GM18867 (cell line): ENCODE measurements at regions not wholly inside any gene's neighbourhood (a gene's known extent, or its start where the extent isn't known, plus 50 kb on each side); places are given as distances from the start of the nearest gene placed in this dataset.
"Not testable (repeated sequence)": the region's sequence is repeated elsewhere in the genome, so short reads cannot be mapped to it uniquely, and the experiment has no call there.

Experiments
- ATAC-seq: cut with Tn5 transposase; IDR thresholded peaks from one replicate; pipeline ENCODE4 v1.9.1; 2021; ENCODE audit warnings: mild to moderate bottlenecking, moderate library complexity; ENCODE audit not compliant: unreplicated experiment

DNA sequence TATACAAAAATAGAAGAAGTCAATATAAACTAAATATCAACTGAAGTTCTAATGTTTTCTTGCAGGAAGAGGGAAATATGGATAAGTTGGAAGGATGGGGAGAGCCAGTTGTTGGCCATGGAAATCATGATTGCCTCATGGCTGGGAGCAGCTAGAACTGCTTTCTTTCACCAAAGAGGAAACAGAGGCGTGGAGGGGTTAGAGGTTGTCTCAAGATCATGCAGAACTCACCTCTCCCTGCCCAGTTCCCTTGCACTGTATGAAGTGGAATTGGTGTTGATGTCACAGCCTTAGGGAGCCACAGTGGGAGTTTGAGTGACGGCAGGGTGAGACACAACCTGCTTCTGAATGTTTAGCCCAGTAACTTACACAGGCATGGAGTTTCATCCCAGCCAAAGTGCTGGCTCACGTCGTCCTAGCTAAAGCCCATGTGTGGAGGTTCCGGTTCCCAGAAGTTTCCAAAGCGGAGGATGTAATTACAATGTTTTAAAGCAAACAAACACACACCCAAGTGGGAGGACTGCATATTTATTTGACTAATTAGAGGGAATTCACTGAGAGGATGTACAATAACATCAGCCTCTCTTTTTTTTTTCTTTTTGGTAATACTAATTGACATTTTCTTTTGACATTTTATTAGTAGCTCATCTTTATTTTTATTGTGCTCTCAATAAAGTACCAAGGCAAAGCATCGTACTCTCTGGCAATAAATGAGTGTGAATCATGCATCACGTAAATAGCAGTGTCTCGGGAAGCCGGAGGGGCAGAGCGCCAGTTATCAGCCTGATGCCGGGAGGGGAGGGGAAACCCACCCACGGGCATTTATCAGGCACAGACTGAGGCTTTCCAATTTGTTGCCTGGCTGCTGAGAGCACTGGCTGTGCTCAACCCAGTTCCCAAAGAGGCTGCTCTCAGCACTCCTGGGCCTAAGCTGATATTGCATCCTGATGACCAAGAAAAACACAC, 118.7 kb upstream of the CDH5 start:
- ATAC-seq: no peak

DNA sequence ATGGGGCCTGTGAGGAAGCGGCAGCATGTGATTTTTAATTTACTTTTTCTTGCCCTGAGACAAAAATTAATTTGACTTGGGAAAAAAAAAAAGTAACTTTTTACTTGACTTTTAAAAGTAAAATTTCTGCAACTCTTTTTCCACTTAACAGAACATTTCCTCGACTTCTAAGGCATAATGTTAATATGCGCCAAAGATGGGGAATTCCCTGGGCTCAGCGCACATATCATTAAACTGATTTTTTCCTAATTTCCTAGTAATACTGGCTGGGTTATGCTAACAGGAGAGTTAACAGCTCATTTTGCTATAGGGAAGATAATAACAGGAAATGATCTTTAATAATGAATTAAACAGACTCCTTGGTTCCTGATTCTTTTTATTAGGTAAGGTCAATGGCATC, 120.6 kb upstream of the CDH5 start:
- ATAC-seq: no peak

DNA sequence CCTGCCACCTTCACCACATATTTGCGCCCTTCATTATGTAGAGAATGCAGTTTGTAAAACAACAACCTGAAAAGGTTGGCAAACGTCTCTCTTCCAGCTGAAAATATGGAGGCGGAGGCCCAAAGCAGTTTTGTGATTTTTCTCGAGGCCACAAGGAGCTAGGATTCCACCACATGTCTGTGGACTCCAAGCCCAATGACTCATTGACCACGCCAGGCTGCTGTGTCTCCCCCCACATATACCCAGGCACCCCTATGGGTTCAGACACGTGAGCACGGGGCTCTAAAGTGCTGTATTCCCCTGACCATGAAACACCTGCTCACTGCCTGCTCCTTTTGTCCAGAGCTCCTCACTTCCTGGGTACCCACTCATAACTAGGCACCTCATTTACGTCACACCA, 121.4 kb upstream of the CDH5 start:
- no peak for ATAC-seq

DNA sequence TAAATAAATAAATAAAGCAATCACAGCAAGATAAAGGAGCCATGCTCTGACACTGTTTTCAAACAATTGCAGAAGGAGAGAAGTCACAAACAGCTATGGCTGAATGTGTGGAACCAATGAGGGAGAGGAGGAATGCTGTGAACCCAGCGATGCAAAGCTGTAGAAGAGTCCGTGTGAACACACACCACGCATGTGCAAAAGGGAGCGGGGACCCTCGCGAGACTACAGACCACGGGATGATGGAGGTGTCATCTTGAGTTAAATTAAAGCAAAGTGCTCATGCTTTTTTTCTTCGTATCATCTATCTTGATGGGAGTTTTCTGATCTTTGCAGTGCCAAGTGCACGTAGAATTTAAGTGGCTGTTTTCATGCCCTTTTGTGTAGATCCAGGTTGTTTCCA, 123.8 kb upstream of the CDH5 start:
- no peak for ATAC-seq

DNA sequence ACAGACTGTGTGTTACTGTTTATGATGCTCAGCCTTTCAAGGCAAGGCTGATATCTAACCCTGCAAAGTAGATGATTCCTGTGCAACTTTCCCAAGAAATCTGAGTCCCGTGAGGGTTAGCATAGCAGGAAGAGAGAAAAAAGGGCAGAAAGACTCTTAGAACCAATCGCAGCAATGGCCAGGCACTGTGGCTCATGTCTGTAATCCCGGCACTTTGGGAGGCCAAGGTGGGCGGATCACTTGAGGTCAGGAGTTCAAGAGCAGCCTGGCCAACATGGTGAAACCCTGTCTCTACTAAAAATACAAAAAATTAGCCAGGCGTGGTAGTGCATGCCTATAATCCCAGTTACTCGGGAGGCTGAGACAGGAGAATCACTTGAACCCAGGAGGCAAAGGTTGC, 124.3 kb upstream of the CDH5 start:
- ATAC-seq: not testable (repeated sequence)

DNA sequence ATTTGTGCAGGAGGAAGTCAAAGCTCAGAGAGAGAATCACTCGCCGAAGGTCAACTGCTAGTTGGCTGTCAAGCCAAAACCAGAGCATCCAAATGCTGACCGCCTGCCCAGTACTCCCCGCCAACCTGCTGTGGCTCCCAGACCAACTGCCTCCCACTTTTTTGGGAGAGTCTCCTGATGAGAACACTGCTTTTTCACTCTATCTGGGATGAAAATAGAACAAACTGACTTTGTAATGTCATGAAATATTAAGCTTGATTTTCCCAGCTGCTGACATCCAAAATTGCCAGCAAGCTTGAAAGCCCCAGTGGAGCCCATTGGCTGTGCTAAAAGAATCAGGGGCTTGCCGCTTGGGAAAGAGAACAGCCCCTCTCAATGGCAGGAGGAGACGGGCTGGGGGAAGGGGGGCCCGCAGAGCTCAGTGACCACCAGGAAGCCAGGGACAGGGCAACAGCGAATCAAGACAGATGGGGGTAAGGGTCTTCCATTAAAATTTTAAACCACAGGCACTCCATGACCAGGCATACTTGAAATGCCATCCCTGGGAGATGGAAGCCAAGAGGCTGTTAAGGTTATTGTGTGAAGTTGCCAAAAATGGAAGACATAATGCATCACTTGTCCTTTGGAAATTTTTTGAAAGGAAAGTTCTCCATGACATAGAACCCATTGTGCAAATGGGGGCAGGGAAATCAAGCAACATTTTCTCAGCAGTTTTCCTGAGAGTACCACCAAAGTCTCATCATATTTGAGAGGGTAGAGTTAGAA, 125.7 kb upstream of the CDH5 start:
- no peak for ATAC-seq

DNA sequence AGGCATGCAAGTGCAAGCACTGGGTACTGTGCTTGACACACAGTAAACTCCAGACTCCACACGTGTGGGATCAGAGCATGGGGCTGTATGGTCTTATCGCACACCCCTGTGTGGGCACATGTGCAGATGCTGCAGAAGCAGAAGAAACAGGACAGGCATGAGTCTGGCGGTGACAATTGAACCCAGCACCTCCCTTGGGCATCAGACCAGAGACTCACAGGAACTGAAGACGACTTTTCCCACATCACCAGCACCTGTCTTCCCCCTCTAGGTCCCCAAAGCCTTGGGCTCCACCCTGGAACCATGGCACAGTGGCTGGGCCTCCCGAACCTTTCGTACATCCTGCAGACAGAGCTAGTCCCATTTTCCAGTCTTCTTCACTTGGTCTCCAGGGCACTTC, 126.4 kb upstream of the CDH5 start:
- no peak for ATAC-seq

DNA sequence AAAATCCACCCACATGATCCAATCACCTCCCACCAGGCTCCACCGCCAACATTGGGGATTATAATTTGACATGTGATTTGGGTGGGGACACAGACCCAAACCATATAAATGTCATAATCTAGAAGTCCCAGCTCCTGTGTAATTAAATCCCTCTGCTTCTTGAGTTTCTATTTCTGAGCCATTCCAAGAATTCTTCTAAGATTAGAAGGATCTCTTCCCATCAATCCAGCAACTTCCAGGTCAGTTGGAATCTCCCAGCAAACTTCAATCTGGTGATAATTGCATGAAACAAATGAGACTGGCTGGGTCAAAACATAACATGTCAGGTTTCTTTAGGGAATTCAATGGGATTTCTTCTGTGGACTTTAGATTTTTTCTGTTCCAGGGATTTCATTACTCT, 127.8 kb upstream of the CDH5 start:
- no peak for ATAC-seq

DNA sequence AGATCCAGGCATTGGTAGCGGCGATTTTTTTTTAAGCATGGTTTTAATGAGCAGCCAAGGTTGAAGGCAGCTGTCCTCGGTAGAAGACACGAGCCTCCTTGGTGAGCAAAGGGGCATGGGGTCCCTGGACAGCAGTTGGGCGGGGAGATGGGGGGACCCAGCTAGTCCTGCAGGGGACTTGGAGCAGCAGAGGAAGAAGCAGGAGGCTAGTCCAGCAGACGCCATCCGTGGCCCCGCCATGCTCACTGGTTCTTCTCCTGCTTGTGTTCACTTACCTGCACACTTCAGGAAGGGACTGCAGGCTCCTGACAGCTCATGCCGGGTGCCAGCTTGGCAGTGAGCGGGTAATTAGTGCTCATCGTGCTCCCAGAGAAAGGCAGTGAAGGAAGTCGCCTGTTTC, 130.2 kb upstream of the CDH5 start:
- no peak for ATAC-seq

DNA sequence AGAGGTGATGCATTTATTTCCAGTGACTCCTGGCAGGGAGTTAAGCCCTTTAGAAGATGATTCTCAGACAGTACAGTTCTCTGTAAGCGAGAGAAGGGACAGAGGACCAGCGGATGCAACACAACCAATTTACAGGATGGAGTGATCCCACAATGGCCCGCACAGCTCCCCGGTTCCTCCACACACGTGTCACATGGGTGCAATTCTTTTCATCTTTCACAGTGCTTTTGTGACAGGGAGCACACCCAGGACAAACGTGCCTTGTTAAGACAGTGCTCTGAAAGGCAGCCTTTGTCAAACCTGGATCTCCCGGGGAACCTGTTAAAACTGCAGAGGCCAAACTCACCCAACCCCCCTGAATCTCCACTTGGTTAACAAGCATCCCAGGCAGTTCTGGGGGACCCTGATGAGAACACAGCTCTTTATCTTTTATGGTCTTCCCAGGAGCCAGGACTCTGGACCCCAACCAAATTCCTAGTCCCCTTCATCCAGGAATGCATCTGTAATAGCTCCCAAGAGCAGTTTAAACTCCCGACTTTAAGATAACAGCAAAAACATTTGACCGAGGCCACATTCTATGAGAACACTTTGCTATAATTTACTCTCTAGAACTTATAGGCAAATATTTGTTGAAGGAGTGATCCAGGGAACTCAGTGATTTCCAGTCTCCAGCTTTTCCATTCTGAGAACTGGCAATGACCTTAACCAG, 134.9 kb upstream of the CDH5 start:
- no peak for ATAC-seq

DNA sequence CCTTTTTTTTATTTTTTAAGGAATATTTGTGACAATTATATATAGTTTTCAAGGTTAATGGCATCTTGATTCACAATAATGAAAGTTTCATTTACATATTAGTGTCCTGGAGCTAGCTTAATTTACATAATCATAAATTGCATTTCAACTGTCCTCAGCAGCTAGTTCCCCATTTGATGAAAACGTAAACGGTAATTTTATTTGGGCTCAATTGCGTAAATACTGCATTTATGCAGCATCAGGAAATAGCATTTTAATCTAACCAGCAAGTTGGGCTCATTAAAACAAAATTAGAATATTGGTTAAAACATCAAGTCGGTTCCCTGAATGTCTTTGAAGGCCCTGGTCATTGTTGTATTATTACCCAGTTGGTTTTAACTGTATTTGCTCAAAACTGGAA, 136.8 kb upstream of the CDH5 start:
- ATAC-seq: no peak

DNA sequence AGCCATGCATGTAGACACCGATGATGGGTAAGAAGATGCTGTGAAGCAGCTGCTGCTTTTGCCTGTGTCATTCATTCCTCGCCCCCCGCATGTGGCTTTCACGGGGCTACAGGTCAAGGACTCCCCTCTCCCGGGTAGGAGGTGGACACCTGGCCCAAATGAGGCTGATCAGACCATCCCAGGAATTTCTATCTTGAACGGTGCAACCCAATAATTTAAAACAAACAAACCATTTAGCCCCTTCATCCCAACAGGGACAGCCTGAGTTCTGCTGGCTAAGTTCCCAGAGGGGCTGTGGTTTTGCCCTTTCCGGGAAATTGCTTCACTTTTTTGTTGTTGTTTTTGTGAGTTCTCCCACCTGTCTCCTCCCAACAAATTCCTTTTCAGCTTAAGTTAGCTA, 137.7 kb upstream of the CDH5 start:
- no peak for ATAC-seq

DNA sequence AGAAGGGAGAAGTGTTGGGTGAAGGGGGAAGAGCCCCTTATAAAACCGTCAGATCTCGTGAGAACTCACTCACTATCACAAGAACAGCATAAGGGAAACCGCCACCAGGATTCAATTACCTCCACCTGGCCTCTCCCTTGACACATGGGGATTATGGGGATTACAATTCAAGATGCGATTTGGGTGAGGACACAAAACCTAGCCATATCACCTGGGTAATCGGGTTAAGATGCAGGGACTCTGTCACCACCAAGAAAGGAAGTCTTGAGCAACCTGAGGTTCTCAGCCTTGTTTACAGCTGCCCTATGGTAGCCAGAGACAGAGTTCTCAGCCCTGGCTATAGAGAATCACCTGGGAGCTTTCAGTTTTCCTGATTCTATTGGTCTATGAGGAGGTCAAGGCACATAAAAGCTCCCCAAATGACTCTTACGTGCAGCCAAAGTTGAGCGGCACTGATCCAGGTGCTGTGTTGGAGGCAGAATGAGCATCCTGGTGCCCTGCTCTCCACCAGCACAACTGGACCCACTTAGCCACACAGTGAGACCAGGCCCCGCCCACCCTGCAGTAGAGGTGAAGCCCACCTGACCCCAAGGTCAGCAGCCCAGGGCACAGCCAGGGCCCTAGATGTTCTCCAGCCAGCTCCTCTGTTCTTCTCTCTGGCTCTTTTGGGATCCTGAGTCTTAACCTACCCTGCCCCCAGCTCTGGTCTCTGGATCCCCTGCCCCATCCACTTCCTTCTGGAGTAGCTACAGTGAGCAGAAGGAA, 138.5 kb upstream of the CDH5 start:
- no peak for ATAC-seq

DNA sequence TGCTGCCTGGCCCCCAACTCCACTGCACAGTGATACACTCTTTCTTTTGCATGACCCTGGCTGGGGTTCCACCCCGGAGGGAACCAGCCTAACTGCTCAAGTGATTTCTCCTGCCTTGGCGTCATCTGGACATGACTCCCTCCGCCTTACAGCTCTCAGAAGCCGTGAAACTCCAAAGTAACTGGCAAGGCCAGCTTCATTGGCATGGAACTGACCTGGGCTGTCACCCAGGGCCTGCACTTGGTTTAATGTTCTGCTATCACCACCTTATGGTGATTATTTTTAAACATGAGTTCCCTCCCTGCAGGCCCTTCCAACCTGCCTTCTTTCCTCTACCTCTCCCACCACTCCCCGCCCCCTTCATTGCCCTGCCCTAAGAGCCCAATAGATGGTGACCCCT, 139.7 kb upstream of the CDH5 start:
- ATAC-seq: no peak

DNA sequence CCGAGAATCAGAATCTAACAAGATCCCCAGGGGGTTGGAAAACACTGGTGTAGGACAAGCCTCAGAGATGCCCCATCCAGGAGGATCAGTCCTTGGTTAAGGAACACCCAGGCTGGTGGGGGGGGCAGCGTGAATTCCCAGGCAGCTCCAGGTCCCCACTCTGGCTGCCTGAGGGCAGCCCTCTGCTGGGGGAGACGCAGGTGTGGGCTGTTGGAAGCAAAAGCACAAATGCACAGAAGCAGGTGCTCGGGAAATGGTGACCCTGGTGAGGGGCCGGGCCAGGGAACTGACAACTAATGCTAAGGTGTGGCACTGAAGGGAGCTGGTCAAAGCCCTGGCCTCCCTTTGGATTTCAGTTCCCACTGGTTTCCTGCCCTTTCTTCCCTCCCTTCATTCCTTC, 140.8 kb upstream of the CDH5 start:
- no peak for ATAC-seq

DNA sequence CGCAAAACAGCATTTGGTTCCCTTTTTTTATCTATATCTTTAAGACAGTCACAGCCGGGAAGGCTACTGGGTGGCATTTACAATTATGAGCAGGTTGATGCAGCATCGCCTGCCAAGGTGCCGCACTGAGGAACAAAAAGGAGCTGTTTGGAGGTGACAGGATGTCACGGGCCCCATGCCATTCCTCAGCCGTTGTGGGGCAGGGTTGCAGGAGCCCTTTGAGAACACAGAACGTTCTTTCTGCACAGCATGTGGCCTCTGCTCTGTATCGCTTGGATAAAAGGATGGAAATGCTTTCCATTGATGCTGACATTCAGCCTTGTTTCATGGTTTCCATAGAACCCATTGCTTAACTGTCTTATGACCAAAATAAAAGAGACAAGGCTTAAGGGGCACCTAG, 141.9 kb upstream of the CDH5 start:
- ATAC-seq: no peak

DNA sequence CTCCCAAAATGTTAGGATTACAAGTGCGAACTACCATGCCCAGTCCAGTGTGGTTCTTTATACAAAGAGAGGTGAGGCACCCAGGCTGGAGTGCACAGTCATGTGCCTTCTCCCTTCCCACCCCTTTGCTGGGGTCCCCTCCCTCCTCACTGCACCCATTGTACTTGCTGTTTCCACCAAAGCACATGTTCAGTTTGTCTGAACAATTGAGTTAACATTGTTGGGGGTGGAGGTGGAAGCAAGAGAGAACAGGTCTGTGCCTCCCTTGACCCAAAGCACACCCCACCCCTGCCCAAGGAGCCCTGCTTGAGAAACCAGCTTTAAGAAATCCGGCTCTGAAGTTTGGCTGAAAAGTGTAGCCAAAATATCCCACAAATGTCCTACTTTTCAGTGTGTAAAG, 142.3 kb upstream of the CDH5 start:
- no peak for ATAC-seq

DNA sequence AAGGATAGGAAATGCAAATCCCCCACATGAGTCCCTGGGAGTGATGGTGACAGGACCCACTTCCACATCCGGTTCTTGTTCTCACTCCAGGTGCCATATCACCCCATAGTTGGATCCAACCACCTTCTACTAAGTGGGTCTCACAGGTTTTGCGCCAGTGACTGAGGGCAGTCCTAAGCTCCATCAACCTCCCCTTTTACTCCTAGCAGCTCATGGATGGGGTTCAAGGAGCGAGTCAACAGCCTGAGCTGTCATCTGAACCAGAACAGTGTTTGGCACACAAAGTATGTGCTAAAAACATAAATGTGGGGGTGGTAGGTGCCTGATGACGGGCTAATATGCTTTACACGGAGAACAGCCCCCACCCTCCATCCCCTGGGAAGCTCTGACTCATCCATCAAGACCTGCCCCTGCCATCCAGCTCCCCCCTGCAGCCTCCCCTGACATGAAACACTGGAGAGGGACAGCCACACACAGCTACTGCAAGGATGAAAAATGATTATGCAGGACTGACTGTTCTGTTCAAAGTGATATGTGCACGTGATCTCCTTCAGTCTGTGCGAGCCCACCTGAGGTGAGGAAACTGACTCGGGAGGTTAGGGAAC, 143.2 kb upstream of the CDH5 start:
- no peak for ATAC-seq

DNA sequence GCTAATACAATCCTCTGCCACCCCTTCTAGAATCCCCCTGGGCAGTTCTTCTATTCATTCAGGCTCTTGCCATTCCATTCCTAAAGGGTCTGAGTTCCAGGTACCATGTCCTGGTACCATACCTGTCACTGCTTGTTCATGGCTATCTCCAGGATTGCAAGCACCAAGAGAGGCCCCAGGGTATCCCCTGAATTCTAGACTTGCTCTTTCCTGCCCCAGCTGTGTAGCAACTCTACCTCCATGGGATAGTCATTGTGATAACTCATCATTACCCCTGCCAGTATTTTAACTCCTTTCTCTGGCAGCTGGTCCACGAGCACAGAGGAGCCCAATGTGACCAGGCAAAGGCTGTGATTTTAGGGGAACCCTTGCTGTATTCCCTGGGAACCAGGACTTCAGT, 143.7 kb upstream of the CDH5 start:
- ATAC-seq: no peak

DNA sequence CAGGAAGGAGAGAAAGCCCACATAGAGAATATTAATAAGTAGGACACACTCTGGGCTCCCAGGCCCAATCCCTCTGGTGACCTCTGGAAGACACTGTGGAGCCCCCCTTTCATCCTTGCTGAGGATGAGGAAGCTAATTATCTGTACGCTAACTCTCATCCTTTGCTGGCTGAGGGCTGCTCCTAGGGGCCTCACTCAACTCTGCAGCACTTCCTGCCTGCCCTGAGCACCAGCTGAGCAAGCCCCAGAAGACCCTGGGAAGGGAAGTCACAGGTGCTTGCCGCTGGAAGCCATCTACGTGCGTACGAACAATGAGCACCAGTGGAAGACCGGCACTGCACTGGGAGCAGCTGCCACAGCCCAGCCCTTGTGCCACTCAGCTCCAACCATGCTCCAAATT, 145.8 kb upstream of the CDH5 start:
- ATAC-seq: no peak
